ENCODE measurements at regions not wholly inside any gene's neighbourhood (a gene's known extent, or its start where the extent isn't known, plus 50 kb on each side); places are given as distances from the start of the nearest gene placed in this dataset.

DNA sequence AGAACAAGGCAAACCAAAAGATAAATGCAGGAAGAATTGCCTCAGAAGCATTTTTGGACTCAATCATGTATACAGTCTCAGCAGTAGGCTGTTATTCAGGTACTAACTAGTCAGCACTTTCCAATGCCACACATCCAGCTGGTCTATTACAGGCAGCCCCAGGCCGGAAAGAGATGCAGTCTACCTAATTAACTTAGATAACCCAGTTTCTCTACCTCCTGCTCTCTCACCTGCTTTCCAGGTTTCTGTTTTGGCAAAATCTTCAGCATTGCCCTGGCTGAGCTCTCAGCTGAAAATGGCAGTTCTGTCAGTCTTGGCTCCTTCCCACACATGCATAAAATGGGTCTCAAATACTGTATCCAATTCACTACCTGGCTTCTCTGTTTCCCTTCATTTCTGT is 101.3 kb upstream of the UFL1 start:
- ChIA-PET CTCF (no interaction called here), POLR2A (no interaction called here)
- Histone ChIP-seq H4K20me1 (ENCODE audit: control insufficient read depth, insufficient read depth, low read length, poor library complexity, severe bottlenecking) (no peaks in the 10 kb centered on the region), H3K79me2 (ENCODE audit: control insufficient read depth, insufficient read depth, low read length) (no peaks in the 10 kb centered on the region), H3K4me1 (ENCODE audit: control insufficient read depth in 2 of 2, insufficient read depth in 2 of 2, low read length in 2 of 2) (no peaks in the 10 kb centered on the region), H3K9me3 (ENCODE audit: control extremely low read depth in 1 of 3, control insufficient read depth in 2 of 3, insufficient read depth in 1 of 3, low read length in 2 of 3) (peaks cover 0 to 7% (median 0%) of the 10 kb centered on the region in 3 donors), H3K4me3 (ENCODE audit: control extremely low read depth in 1 of 5, extremely low read depth in 1 of 5, insufficient read depth in 1 of 5, low read depth in 2 of 5, low read length in 4 of 5) (no peak overlapping the region), H3K27ac (ENCODE audit: low read length in 2 of 2) (no peak overlapping the region), H2AFZ (ENCODE audit: insufficient read depth, low read depth, low read length, poor library complexity, severe bottlenecking) (no peak overlapping the region), H3K27me3 (replicated peaks in 1 of 4; ENCODE audit: control extremely low read depth in 1 of 4, control insufficient read depth in 3 of 4, insufficient read depth in 4 of 4, low read length in 3 of 4) (no peaks in the 10 kb centered on the region), H3K36me3 (replicated peaks in 1 of 2; ENCODE audit: control extremely low read depth in 1 of 2, control insufficient read depth in 1 of 2, extremely low read depth in 1 of 2, insufficient read depth in 2 of 2, low read length in 1 of 2) (no peaks in the 10 kb centered on the region), H3K9ac (ENCODE audit: low read length) (no peak overlapping the region), H3K4me2 (replicated peaks; ENCODE audit: low read depth, low read length, poor library complexity, severe bottlenecking) (no peak overlapping the region)
- DNase-seq (no peak), ATAC-seq (ENCODE audit: low read depth) (no peak)
- H3K27me3 Mint-ChIP-seq = no peaks in the 10 kb centered on the region
- H3K9me3 Mint-ChIP-seq (ENCODE audit: insufficient read depth) = peaks cover 5% of the 10 kb centered on the region
- TF ChIP-seq, protein P1, sequence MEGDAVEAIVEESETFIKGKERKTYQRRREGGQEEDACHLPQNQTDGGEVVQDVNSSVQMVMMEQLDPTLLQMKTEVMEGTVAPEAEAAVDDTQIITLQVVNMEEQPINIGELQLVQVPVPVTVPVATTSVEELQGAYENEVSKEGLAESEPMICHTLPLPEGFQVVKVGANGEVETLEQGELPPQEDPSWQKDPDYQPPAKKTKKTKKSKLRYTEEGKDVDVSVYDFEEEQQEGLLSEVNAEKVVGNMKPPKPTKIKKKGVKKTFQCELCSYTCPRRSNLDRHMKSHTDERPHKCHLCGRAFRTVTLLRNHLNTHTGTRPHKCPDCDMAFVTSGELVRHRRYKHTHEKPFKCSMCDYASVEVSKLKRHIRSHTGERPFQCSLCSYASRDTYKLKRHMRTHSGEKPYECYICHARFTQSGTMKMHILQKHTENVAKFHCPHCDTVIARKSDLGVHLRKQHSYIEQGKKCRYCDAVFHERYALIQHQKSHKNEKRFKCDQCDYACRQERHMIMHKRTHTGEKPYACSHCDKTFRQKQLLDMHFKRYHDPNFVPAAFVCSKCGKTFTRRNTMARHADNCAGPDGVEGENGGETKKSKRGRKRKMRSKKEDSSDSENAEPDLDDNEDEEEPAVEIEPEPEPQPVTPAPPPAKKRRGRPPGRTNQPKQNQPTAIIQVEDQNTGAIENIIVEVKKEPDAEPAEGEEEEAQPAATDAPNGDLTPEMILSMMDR (IDR thresholded peaks at IDR 0.05) = no peak
- TF ChIP-seq EZH2 (IDR thresholded peaks at IDR 0.05; ENCODE audit: borderline replicate concordance, insufficient read depth, low read depth, low read length, poor library complexity, severe bottlenecking) = no peak
- 94% methylated on average over 1 of the region's 1 CpG for WGBS (ENCODE audit: insufficient coverage)
- H3K4me1 Mint-ChIP-seq = no peaks in the 10 kb centered on the region
- H3K27ac Mint-ChIP-seq = no peak overlapping the region
- H3K4me3 Mint-ChIP-seq = no peak overlapping the region
- intact Hi-C loops (cut with micrococcal nuclease) = no loop called here

DNA sequence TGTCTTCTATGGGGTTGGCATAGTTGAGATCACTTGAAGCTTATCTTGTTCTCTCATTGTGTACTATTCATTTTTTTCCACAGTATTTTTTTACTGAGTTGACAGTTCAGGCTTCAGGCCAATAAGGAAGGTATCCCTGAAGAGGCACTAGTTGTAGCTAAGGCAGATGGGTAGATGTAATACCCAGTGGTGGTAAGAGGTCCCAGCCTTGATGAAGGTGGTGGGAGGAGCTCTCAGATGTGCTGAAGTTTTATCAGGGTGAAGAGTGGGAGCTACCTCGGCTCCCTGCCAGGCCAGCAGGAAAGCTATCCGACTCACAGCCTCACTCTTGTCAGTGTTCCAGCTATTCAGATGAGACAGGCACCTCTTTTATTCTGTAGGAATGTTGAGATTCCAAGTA is 87.7 kb upstream of the UFL1 start:
- TF ChIP-seq EZH2 (IDR thresholded peaks at IDR 0.05; ENCODE audit: borderline replicate concordance, insufficient read depth, low read depth, low read length, poor library complexity, severe bottlenecking) = no peak
- TF ChIP-seq, protein P1 (IDR thresholded peaks at IDR 0.05) = no peak
- no peaks in the 10 kb centered on the region for H3K4me1 Mint-ChIP-seq
- no peak overlapping the region for H3K4me3 Mint-ChIP-seq
- ATAC-seq (ENCODE audit: low read depth) (no peak), DNase-seq (no peak)
- no peaks in the 10 kb centered on the region for H3K79me2 ChIP-seq (ENCODE audit: control insufficient read depth, insufficient read depth, low read length)
- intact Hi-C loops (cut with micrococcal nuclease) = no loop called here
- H3K9me3 ChIP-seq (ENCODE audit: control extremely low read depth in 1 of 3, control insufficient read depth in 2 of 3, insufficient read depth in 1 of 3, low read length in 2 of 3) = peaks cover 0 to 21% (median 0%) of the 10 kb centered on the region in 3 donors
- 100% methylated on average over 1 of the region's 2 CpGs for WGBS (ENCODE audit: insufficient coverage)
- H2AFZ ChIP-seq (ENCODE audit: insufficient read depth, low read depth, low read length, poor library complexity, severe bottlenecking) = no peak overlapping the region
- H3K9ac ChIP-seq (ENCODE audit: low read length) = no peak overlapping the region
- peaks cover 9% of the 10 kb centered on the region for H3K9me3 Mint-ChIP-seq (ENCODE audit: insufficient read depth)
- no peaks in the 10 kb centered on the region for H3K27me3 ChIP-seq (replicated peaks in 1 of 4; ENCODE audit: control extremely low read depth in 1 of 4, control insufficient read depth in 3 of 4, insufficient read depth in 4 of 4, low read length in 3 of 4)
- ChIA-PET POLR2A (no interaction called here), CTCF (no interaction called here)
- no peaks in the 10 kb centered on the region for H3K4me1 ChIP-seq (ENCODE audit: control insufficient read depth in 2 of 2, insufficient read depth in 2 of 2, low read length in 2 of 2)
- H3K4me2 ChIP-seq (replicated peaks; ENCODE audit: low read depth, low read length, poor library complexity, severe bottlenecking) = no peak overlapping the region
- H3K36me3 ChIP-seq (replicated peaks in 1 of 2; ENCODE audit: control extremely low read depth in 1 of 2, control insufficient read depth in 1 of 2, extremely low read depth in 1 of 2, insufficient read depth in 2 of 2, low read length in 1 of 2) = no peaks in the 10 kb centered on the region
- H3K27me3 Mint-ChIP-seq = no peaks in the 10 kb centered on the region
- no peak overlapping the region for H3K27ac ChIP-seq (ENCODE audit: low read length in 2 of 2)
- H3K27ac Mint-ChIP-seq = no peak overlapping the region
- no peaks in the 10 kb centered on the region for H4K20me1 ChIP-seq (ENCODE audit: control insufficient read depth, insufficient read depth, low read length, poor library complexity, severe bottlenecking)
- H3K4me3 ChIP-seq (ENCODE audit: control extremely low read depth in 1 of 5, extremely low read depth in 1 of 5, insufficient read depth in 1 of 5, low read depth in 2 of 5, low read length in 4 of 5) = no peak overlapping the region
